IPS-18a (cell line): ENCODE measurements at regions not wholly inside any gene's neighbourhood (a gene's known extent, or its start where the extent isn't known, plus 50 kb on each side); places are given as distances from the start of the nearest gene placed in this dataset.
"Not testable (repeated sequence)": the region's sequence is repeated elsewhere in the genome, so short reads cannot be mapped to it uniquely, and the experiment has no call there.

Experiments used
- H3K27ac ChIP-seq: one replicate; pipeline ENCODE4 v1.5.1; 2013; ENCODE audit warnings: low read length
- H3K27me3 ChIP-seq: one replicate; pipeline ENCODE4 v1.6.1; 2013; ENCODE audit warnings: mild to moderate bottlenecking, low read length; ENCODE audit not compliant: control insufficient read depth, insufficient read depth
- H3K36me3 ChIP-seq: one replicate; pipeline ENCODE4 v1.6.1; 2013; ENCODE audit warnings: low read depth, low read length; ENCODE audit not compliant: control insufficient read depth
- H3K4me1 ChIP-seq: one replicate; pipeline ENCODE4 v1.6.1; 2013; ENCODE audit warnings: low read depth, low read length; ENCODE audit not compliant: control insufficient read depth
- H3K4me3 ChIP-seq: one replicate; pipeline ENCODE4 v1.5.1; 2013; ENCODE audit warnings: low read length
- H3K9ac ChIP-seq: one replicate; pipeline ENCODE4 v1.6.1; 2013; ENCODE audit warnings: mild to moderate bottlenecking, low read length, moderate library complexity
- H3K9me3 ChIP-seq: one replicate; pipeline ENCODE4 v1.6.1; 2013; ENCODE audit warnings: low read depth, low read length; ENCODE audit not compliant: control insufficient read depth

DNA sequence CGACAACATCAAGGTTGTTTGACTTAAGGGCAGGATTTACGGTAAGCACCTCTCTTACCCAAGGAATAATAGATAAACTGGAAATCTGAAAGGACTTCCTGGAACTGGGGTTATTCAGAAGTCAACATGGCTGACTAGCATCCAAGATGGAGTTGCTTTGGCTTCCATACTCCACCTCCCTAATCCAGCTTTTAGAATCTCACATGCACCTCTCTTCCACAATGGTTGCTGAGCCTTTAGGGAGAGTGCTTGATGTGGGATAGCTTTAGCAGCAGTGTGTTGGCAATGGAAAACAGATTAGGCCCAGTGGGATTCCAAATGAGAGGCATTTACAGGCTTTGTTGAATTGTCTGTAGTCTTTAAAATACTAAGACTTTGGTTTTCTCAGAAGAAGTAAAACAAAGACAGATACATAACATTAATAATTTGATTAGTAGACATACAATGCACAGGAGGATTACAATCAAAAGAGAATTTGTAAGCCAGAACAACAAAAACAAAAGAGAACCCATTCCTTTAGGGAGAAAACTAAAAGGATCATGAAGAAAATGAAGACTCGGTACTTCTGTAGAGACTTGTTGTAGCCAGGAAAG lies 222.0 kb downstream of the HS3ST3B1 start:
- Histone ChIP-seq H3K9ac (no peak overlapping the region), H3K27me3 (no peaks in the 10 kb centered on the region), H3K4me3 (no peak overlapping the region), H3K27ac (no peak overlapping the region), H3K9me3 (no peaks in the 10 kb centered on the region), H3K36me3 (no peaks in the 10 kb centered on the region), H3K4me1 (peaks cover 34% of the 10 kb centered on the region)

DNA sequence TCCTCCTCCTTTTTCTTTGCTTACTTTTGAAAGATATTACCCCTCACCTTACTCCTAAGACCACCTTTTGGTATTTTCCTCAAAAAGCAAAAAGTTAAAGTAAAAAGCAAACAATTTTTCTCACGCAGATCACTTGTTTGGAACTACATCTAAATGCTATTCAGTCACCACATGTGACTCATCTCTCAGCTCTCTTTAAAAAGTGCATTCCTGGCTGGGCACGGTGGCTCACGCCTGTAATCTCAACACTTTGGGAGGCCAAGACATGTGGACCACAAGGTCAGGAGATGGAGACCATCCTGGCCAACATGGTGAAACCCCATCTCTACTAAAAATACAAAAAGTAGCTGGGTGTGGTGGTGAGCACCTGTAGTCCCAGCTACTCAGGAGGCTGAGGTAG lies 218.0 kb downstream of the HS3ST3B1 start:
- not testable (repeated sequence) for H3K27ac ChIP-seq, H3K9me3 ChIP-seq, H3K27me3 ChIP-seq, H3K36me3 ChIP-seq, H3K4me3 ChIP-seq, H3K9ac ChIP-seq
- H3K4me1 ChIP-seq = peaks cover 25% of the 10 kb centered on the region

GRCh38 chr17:14514973-14515372 lies 214.1 kb downstream of the HS3ST3B1 start:
- H3K9ac ChIP-seq = no peak overlapping the region
- no peak overlapping the region for H3K27ac ChIP-seq
- H3K4me3 ChIP-seq = no peak overlapping the region
- no peaks in the 10 kb centered on the region for H3K27me3 ChIP-seq
- no peaks in the 10 kb centered on the region for H3K9me3 ChIP-seq
- H3K36me3 ChIP-seq = no peaks in the 10 kb centered on the region
- peaks cover 26% of the 10 kb centered on the region for H3K4me1 ChIP-seq

DNA sequence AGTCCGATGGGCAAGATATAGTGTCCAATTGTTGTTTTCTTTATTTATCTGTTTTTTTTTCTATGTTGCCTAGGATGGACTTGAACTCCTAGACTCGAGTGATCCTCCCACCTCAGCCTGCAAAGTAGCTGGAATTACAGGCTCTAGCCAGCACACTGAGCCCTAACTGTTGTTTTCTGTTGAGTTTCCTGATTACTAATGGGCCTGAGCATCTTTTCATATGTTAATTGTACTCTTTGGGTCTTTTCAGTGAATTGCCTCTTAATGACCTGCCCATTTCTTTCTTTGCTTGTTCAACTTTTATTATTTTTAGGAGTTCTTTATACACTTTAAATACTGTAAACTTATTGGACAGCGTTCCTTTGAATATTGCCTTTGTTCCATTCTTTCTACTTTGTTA lies 213.0 kb downstream of the HS3ST3B1 start:
- H3K4me1 ChIP-seq = peaks cover 26% of the 10 kb centered on the region
- H3K9me3 ChIP-seq = no peaks in the 10 kb centered on the region
- peak overlapping the region; percentile 45 for H3K27ac ChIP-seq
- H3K9ac ChIP-seq = no peak overlapping the region
- H3K36me3 ChIP-seq = no peaks in the 10 kb centered on the region
- H3K27me3 ChIP-seq = no peaks in the 10 kb centered on the region
- H3K4me3 ChIP-seq = no peak overlapping the region

DNA sequence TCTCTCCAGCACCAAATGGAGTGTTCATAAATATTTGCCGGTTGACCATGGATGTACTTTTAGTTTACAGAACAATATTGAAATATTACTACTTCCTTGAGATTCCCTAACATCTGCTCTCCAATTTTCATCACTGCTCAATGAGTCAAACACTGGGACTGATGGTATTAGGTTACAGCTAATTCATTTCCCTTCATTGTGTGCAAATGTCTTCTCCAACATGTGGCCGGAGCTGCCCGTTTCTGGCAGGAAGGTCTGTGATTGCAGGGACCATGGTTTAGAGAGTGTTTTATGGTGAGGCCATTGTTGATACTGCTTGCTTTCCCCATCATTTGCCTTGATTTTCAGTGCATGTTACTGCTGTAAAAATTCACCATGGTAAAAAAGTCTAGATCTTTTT lies 209.3 kb downstream of the HS3ST3B1 start:
- H3K27ac ChIP-seq = no peak overlapping the region
- H3K4me1 ChIP-seq = peaks cover 20% of the 10 kb centered on the region
- no peaks in the 10 kb centered on the region for H3K36me3 ChIP-seq
- no peaks in the 10 kb centered on the region for H3K27me3 ChIP-seq
- H3K9ac ChIP-seq = no peak overlapping the region
- H3K4me3 ChIP-seq = no peak overlapping the region
- no peaks in the 10 kb centered on the region for H3K9me3 ChIP-seq

DNA sequence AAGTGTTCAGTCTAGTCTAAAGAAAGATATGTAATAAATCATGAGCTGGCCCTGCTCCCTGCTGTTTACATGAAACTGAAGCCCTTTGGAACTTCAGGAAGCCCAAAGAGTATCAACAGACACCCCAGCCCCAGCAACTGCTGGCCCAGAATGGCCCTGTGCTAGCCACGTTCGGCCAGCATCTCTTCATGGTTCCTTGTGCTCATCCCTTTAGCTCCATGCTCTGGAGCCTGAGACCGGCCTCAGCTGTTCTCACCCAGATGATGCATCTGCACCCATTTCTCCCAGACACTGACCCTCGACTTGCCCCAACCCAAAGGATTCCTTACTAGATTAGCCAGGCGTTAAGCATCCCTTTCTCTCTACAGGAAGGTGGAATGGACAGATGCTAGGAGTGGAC lies 207.3 kb downstream of the HS3ST3B1 start:
- Histone ChIP-seq H3K27ac (no peak overlapping the region), H3K9me3 (no peaks in the 10 kb centered on the region), H3K27me3 (no peaks in the 10 kb centered on the region), H3K4me1 (peaks cover 2% of the 10 kb centered on the region), H3K9ac (no peak overlapping the region), H3K4me3 (no peak overlapping the region), H3K36me3 (no peaks in the 10 kb centered on the region)

GRCh38 chr17:14506364-14506763 lies 205.5 kb downstream of the HS3ST3B1 start:
- peaks cover 4% of the 10 kb centered on the region for H3K4me1 ChIP-seq
- H3K4me3 ChIP-seq = no peak overlapping the region
- no peaks in the 10 kb centered on the region for H3K9me3 ChIP-seq
- H3K27ac ChIP-seq = no peak overlapping the region
- H3K9ac ChIP-seq = no peak overlapping the region
- H3K27me3 ChIP-seq = no peaks in the 10 kb centered on the region
- H3K36me3 ChIP-seq = no peaks in the 10 kb centered on the region

DNA sequence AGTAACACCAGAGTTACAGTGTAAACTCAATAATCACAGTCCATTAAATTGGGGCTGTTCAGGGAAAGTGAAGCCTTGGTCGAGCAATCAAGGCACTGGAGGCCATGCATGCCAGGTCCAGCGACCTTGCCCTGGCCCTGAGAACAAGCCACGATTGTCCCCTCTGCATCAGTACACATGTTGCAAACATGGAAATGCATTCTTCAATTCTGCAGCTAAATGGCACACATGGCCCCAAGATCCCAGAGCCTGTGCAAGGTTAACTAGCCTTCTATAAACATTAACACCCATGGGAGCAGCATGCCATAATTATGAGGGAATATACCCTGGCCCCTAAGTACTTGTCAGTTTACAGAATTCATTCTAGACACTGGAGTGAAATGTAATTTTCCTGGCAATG lies 204.7 kb downstream of the HS3ST3B1 start:
- Histone ChIP-seq H3K36me3 (no peaks in the 10 kb centered on the region), H3K4me1 (peaks cover 4% of the 10 kb centered on the region), H3K4me3 (no peak overlapping the region), H3K27me3 (no peaks in the 10 kb centered on the region), H3K9ac (no peak overlapping the region), H3K9me3 (no peaks in the 10 kb centered on the region), H3K27ac (no peak overlapping the region)

GRCh38 chr17:14499976-14500375 lies 199.1 kb downstream of the HS3ST3B1 start:
- Histone ChIP-seq H3K9ac (no peak overlapping the region), H3K4me1 (peaks cover 4% of the 10 kb centered on the region), H3K4me3 (no peak overlapping the region), H3K36me3 (no peaks in the 10 kb centered on the region), H3K27me3 (no peaks in the 10 kb centered on the region), H3K9me3 (no peaks in the 10 kb centered on the region), H3K27ac (no peak overlapping the region)

- Histone ChIP-seq H3K9ac (no peak overlapping the region), H3K27me3 (no peaks in the 10 kb centered on the region), H3K4me3 (no peak overlapping the region), H3K9me3 (no peaks in the 10 kb centered on the region), H3K27ac (no peak overlapping the region), H3K36me3 (no peaks in the 10 kb centered on the region), H3K4me1 (peaks cover 4% of the 10 kb centered on the region)
These were observed 197.9 kb downstream of the HS3ST3B1 start for GRCh38 chr17:14498812-14499211.

GRCh38 chr17:14494161-14494560 lies 193.3 kb downstream of the HS3ST3B1 start:
- Histone ChIP-seq H3K9me3 (no peaks in the 10 kb centered on the region), H3K27me3 (no peaks in the 10 kb centered on the region), H3K27ac (no peak overlapping the region), H3K9ac (no peak overlapping the region), H3K4me1 (no peaks in the 10 kb centered on the region), H3K36me3 (no peaks in the 10 kb centered on the region), H3K4me3 (no peak overlapping the region)

DNA sequence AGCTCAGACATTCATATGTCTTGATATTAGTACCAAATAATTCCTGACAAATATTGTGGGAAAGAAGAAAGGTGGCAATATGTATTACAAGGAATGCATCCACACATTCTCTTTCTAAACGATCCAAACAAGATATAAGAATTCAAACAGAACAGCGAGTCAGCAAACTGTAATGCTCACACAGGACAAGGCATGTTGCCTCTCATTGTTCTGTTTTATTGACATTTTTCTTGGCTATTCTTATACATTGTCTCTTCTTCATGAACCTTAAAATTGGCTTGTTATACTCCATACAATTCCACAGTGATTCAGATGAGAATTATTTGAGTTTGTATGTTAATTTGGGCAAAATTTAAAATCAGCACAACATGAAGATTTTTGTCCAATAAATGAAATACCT lies 189.1 kb downstream of the HS3ST3B1 start:
- H3K27me3 ChIP-seq = no peaks in the 10 kb centered on the region
- no peaks in the 10 kb centered on the region for H3K36me3 ChIP-seq
- H3K27ac ChIP-seq = no peak overlapping the region
- H3K9me3 ChIP-seq = no peaks in the 10 kb centered on the region
- H3K9ac ChIP-seq = no peak overlapping the region
- H3K4me3 ChIP-seq = no peak overlapping the region
- H3K4me1 ChIP-seq = no peaks in the 10 kb centered on the region
